ENCODE measurements at regions not wholly inside any gene's neighbourhood (a gene's known extent, or its start where the extent isn't known, plus 50 kb on each side); places are given as distances from the start of the nearest gene placed in this dataset.
A peak's percentile ranks its signal among the peaks of the same experiment; 100 is the strongest.

GRCh38 chr9:88777498-88778312, 213.6 kb upstream of the S1PR3 start:
- no peaks in the 10 kb centered on the region for H3K36me3 ChIP-seq (ENCODE audit: control insufficient read depth in 5 of 5, insufficient read depth in 5 of 5, low read length in 5 of 5)
- no peak overlapping the region for H3K27ac ChIP-seq (ENCODE audit: low read depth, low read length)
- H3K27me3 ChIP-seq (ENCODE audit: control insufficient read depth in 5 of 5, insufficient read depth in 4 of 5, low read length in 5 of 5): peaks cover 0 to 2% (median 0%) of the 10 kb centered on the region in 5 donors
- H3K4me3 ChIP-seq (ENCODE audit: low read depth in 1 of 5, low read length in 5 of 5): peak overlapping the region in 1 of 5 donors; percentile 2
- no peak overlapping the region for H3K9ac ChIP-seq (ENCODE audit: low read length in 5 of 5)
- H3K4me1 ChIP-seq (ENCODE audit: control insufficient read depth in 5 of 5, insufficient read depth in 5 of 5, low read length in 5 of 5): peaks cover 8 to 41% (median 27%) of the 10 kb centered on the region in 5 donors
- H3K9me3 ChIP-seq (ENCODE audit: control insufficient read depth in 5 of 5, low read length in 5 of 5): no peaks in the 10 kb centered on the region

- Histone ChIP-seq H3K9ac (ENCODE audit: low read length in 5 of 5) (no peak overlapping the region), H3K4me3 (ENCODE audit: low read depth in 1 of 5, low read length in 5 of 5) (no peak overlapping the region), H3K4me1 (ENCODE audit: control insufficient read depth in 5 of 5, insufficient read depth in 5 of 5, low read length in 5 of 5) (peaks cover 8 to 30% (median 26%) of the 10 kb centered on the region in 5 donors), H3K27me3 (ENCODE audit: control insufficient read depth in 5 of 5, insufficient read depth in 4 of 5, low read length in 5 of 5) (peaks cover 0 to 4% (median 0%) of the 10 kb centered on the region in 5 donors), H3K9me3 (ENCODE audit: control insufficient read depth in 5 of 5, low read length in 5 of 5) (no peaks in the 10 kb centered on the region), H3K36me3 (ENCODE audit: control insufficient read depth in 5 of 5, insufficient read depth in 5 of 5, low read length in 5 of 5) (no peaks in the 10 kb centered on the region), H3K27ac (ENCODE audit: low read depth, low read length) (no peak overlapping the region)
These were observed 209.5 kb upstream of the S1PR3 start for GRCh38 chr9:88781628-88782391.

- Histone ChIP-seq H3K36me3 (ENCODE audit: control insufficient read depth in 5 of 5, insufficient read depth in 5 of 5, low read length in 5 of 5) (no peaks in the 10 kb centered on the region), H3K9me3 (ENCODE audit: control insufficient read depth in 5 of 5, low read length in 5 of 5) (no peaks in the 10 kb centered on the region), H3K4me1 (ENCODE audit: control insufficient read depth in 5 of 5, insufficient read depth in 5 of 5, low read length in 5 of 5) (peaks cover under 1 to 18% (median 16%) of the 10 kb centered on the region in 5 donors), H3K9ac (ENCODE audit: low read length in 5 of 5) (no peak overlapping the region), H3K4me3 (ENCODE audit: low read depth in 1 of 5, low read length in 5 of 5) (no peak overlapping the region), H3K27ac (ENCODE audit: low read depth, low read length) (no peak overlapping the region), H3K27me3 (ENCODE audit: control insufficient read depth in 5 of 5, insufficient read depth in 4 of 5, low read length in 5 of 5) (peaks cover 0 to 4% (median 0%) of the 10 kb centered on the region in 5 donors)
These were observed 208.1 kb upstream of the S1PR3 start for GRCh38 chr9:88782931-88783710.

DNA sequence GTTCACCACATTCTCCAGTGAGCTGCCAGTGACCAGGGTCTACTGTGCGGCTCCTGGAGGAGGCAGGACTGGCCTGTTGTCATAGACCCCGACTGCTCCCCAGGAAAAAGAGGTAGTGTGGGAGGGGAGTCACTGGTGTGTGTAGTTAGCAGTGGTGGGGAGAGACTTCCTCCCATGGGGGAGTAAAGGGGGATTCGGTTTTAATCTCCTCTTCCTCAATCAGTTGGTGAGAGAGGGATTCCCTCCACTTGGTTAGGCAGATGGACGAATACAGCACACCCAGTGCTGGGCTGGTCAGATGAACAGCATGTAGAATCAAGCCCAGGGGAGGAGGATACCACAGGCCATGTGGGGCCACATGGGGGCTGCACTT, 207.6 kb upstream of the S1PR3 start:
- Histone ChIP-seq H3K4me1 (ENCODE audit: control insufficient read depth in 5 of 5, insufficient read depth in 5 of 5, low read length in 5 of 5) (peaks cover 0 to 15% (median 13%) of the 10 kb centered on the region in 5 donors), H3K36me3 (ENCODE audit: control insufficient read depth in 5 of 5, insufficient read depth in 5 of 5, low read length in 5 of 5) (no peaks in the 10 kb centered on the region), H3K27me3 (ENCODE audit: control insufficient read depth in 5 of 5, insufficient read depth in 4 of 5, low read length in 5 of 5) (peaks cover 0 to 4% (median 0%) of the 10 kb centered on the region in 5 donors), H3K4me3 (ENCODE audit: low read depth in 1 of 5, low read length in 5 of 5) (no peak overlapping the region), H3K9me3 (ENCODE audit: control insufficient read depth in 5 of 5, low read length in 5 of 5) (no peaks in the 10 kb centered on the region), H3K9ac (ENCODE audit: low read length in 5 of 5) (no peak overlapping the region), H3K27ac (ENCODE audit: low read depth, low read length) (no peak overlapping the region)

GRCh38 chr9:88784960-88785359, 206.3 kb upstream of the S1PR3 start:
- peaks cover 0 to 15% (median 13%) of the 10 kb centered on the region in 5 donors for H3K4me1 ChIP-seq (ENCODE audit: control insufficient read depth in 5 of 5, insufficient read depth in 5 of 5, low read length in 5 of 5)
- H3K9me3 ChIP-seq (ENCODE audit: control insufficient read depth in 5 of 5, low read length in 5 of 5): no peaks in the 10 kb centered on the region
- no peak overlapping the region for H3K9ac ChIP-seq (ENCODE audit: low read length in 5 of 5)
- H3K36me3 ChIP-seq (ENCODE audit: control insufficient read depth in 5 of 5, insufficient read depth in 5 of 5, low read length in 5 of 5): no peaks in the 10 kb centered on the region
- peaks cover 0 to 4% (median 0%) of the 10 kb centered on the region in 5 donors for H3K27me3 ChIP-seq (ENCODE audit: control insufficient read depth in 5 of 5, insufficient read depth in 4 of 5, low read length in 5 of 5)
- H3K4me3 ChIP-seq (ENCODE audit: low read depth in 1 of 5, low read length in 5 of 5): no peak overlapping the region
- no peak overlapping the region for H3K27ac ChIP-seq (ENCODE audit: low read depth, low read length)

GRCh38 chr9:88786291-88787079, 204.8 kb upstream of the S1PR3 start:
- no peak overlapping the region for H3K27ac ChIP-seq (ENCODE audit: low read depth, low read length)

DNA sequence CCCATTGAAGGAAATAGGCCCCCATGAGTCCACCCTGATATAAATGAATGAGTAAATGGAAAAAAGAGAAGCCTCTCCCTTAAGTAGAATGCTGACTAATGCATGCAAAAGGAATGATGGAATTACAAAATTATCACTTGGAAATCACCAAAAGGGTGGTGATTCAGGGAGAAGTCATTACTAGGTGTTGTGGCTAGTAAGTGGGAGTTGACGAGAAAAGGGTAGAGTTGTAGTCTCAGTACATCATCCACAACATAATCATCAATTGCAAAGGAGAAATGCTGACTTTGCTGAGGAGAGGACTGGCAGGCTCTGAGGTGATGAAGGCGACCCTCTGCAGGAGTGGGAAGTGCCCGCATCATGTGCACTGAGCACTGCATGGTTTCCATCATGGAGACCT, 201.5 kb upstream of the S1PR3 start:
- no peaks in the 10 kb centered on the region for H3K36me3 ChIP-seq (ENCODE audit: control insufficient read depth in 5 of 5, insufficient read depth in 5 of 5, low read length in 5 of 5)
- no peaks in the 10 kb centered on the region for H3K27me3 ChIP-seq (ENCODE audit: control insufficient read depth in 5 of 5, insufficient read depth in 4 of 5, low read length in 5 of 5)
- H3K9ac ChIP-seq (ENCODE audit: low read length in 5 of 5): no peak overlapping the region
- no peak overlapping the region for H3K27ac ChIP-seq (ENCODE audit: low read depth, low read length)
- H3K4me3 ChIP-seq (ENCODE audit: low read depth in 1 of 5, low read length in 5 of 5): no peak overlapping the region
- H3K4me1 ChIP-seq (ENCODE audit: control insufficient read depth in 5 of 5, insufficient read depth in 5 of 5, low read length in 5 of 5): peaks cover 0 to 19% (median 10%) of the 10 kb centered on the region in 5 donors
- H3K9me3 ChIP-seq (ENCODE audit: control insufficient read depth in 5 of 5, low read length in 5 of 5): no peaks in the 10 kb centered on the region

More at GRCh38 chr9:88786291-88787079, 204.8 kb upstream of the S1PR3 start:
- Histone ChIP-seq H3K9me3 (ENCODE audit: control insufficient read depth in 5 of 5, low read length in 5 of 5) (no peaks in the 10 kb centered on the region), H3K36me3 (ENCODE audit: control insufficient read depth in 5 of 5, insufficient read depth in 5 of 5, low read length in 5 of 5) (no peaks in the 10 kb centered on the region), H3K9ac (ENCODE audit: low read length in 5 of 5) (no peak overlapping the region), H3K27me3 (ENCODE audit: control insufficient read depth in 5 of 5, insufficient read depth in 4 of 5, low read length in 5 of 5) (peaks cover 0 to 4% (median 0%) of the 10 kb centered on the region in 5 donors), H3K4me3 (ENCODE audit: low read depth in 1 of 5, low read length in 5 of 5) (no peak overlapping the region), H3K4me1 (ENCODE audit: control insufficient read depth in 5 of 5, insufficient read depth in 5 of 5, low read length in 5 of 5) (peaks cover 0 to 15% (median 14%) of the 10 kb centered on the region in 5 donors)

- Histone ChIP-seq H3K27ac (ENCODE audit: low read depth, low read length) (peak overlapping the region; percentile 19), H3K4me3 (ENCODE audit: low read depth in 1 of 5, low read length in 5 of 5) (no peak overlapping the region), H3K9ac (ENCODE audit: low read length in 5 of 5) (no peak overlapping the region), H3K36me3 (ENCODE audit: control insufficient read depth in 5 of 5, insufficient read depth in 5 of 5, low read length in 5 of 5) (no peaks in the 10 kb centered on the region), H3K4me1 (ENCODE audit: control insufficient read depth in 5 of 5, insufficient read depth in 5 of 5, low read length in 5 of 5) (peaks cover 0 to 18% (median 10%) of the 10 kb centered on the region in 5 donors), H3K9me3 (ENCODE audit: control insufficient read depth in 5 of 5, low read length in 5 of 5) (no peaks in the 10 kb centered on the region), H3K27me3 (ENCODE audit: control insufficient read depth in 5 of 5, insufficient read depth in 4 of 5, low read length in 5 of 5) (no peaks in the 10 kb centered on the region)
These were observed 200.0 kb upstream of the S1PR3 start for GRCh38 chr9:88791105-88791805.

DNA sequence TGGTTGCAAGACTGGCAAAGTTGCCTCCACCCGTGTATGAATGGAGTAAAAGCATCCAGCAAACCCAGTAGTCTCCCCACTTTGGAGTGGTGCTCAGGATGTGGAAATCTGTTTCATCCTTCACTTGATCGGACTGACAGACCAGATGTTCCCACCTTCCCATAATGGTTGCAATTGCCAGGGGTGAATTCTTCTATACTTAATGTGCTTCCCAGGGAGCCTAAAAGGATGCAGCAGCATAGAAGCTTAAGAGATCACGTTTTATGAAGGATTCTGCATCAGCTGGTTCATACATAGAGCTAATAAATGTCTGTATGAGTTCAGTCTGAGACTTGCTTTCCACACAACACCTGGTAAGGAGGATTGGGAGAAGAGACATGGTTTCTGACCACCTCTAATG, 198.8 kb upstream of the S1PR3 start:
- Histone ChIP-seq H3K9me3 (ENCODE audit: control insufficient read depth in 5 of 5, low read length in 5 of 5) (no peaks in the 10 kb centered on the region), H3K9ac (ENCODE audit: low read length in 5 of 5) (no peak overlapping the region), H3K4me1 (ENCODE audit: control insufficient read depth in 5 of 5, insufficient read depth in 5 of 5, low read length in 5 of 5) (peaks cover 0 to 12% (median 4%) of the 10 kb centered on the region in 5 donors), H3K36me3 (ENCODE audit: control insufficient read depth in 5 of 5, insufficient read depth in 5 of 5, low read length in 5 of 5) (no peaks in the 10 kb centered on the region), H3K27ac (ENCODE audit: low read depth, low read length) (no peak overlapping the region), H3K27me3 (ENCODE audit: control insufficient read depth in 5 of 5, insufficient read depth in 4 of 5, low read length in 5 of 5) (no peaks in the 10 kb centered on the region), H3K4me3 (ENCODE audit: low read depth in 1 of 5, low read length in 5 of 5) (no peak overlapping the region)

Data from subcutaneous abdominal adipose tissue (tissue), 5 donors.